NCI-H2029 treated with DMSO at 0.1 percent for 48 hours (cell line): ENCODE measurements at regions not wholly inside any gene's neighbourhood (a gene's known extent, or its start where the extent isn't known, plus 50 kb on each side); places are given as distances from the start of the nearest gene placed in this dataset.

Experiments used
- DNase-seq: peaks from one replicate; lab custom pipeline; 2025; lab: John Stamatoyannopoulos, UW

GRCh38 chr13:39100996-39101738 is 62.9 kb downstream of the NHLRC3 start:
- no peak for DNase-seq

- DNase-seq: no peak
Observed at GRCh38 chr13:39102981-39103490, 64.8 kb downstream of the NHLRC3 start.

DNA sequence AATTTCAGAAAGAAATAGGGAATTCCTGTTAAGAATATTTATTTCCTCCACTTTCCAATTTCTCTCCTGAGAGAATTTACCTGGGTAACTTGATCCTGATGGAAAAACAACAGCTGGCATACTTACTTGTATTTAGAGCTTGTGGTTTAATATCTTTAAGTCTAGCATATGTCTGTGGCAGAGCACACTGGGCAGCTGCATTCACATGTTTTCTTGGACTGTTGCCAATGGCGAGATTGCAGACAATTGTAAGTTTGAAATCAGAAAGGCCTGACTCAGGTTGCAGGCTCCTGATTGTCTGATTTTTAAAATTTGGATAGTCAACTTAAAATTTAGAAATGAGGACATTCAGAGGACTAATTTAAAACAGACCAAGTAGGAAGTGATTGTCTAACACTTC is 66.9 kb downstream of the NHLRC3 start:
- no peak for DNase-seq

DNA sequence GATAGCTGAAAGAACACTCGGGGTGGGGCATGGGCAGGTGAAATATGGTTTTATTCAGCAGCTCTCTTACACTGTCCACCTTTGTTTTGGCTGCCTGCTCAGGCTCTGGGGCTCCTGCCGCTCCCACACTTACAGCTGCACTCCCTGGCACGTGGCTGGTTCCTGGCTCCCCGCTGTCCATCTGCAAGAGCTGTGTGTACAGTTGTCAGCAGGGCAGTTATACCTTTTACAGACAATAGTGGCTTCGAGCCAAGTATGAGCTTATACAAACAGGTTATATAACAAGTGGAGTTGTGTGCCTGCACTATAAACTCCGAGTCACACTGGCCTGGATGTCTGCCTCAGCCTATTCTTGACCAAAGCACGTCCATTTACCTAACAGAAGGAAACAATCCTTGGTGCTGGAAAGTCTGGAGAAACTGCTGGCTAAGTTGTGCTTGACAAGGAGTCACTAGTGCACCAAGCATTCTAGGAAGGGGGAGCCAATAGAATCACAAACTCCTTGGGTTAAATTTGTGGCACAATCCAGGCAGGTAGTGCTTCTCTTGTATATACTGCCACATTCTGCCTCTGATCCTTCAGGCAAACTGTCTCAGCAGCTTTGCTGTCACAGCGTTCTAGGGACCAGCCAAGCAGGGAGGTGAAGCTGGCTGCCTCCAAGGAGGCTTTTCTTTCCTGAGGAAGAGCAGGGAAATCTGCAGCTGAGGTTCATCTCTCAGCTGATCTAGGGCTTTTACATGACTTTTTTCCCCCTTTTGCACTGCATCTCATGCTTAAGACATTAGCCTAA is 68.2 kb downstream of the NHLRC3 start:
- peak; percentile 2 for DNase-seq

DNA sequence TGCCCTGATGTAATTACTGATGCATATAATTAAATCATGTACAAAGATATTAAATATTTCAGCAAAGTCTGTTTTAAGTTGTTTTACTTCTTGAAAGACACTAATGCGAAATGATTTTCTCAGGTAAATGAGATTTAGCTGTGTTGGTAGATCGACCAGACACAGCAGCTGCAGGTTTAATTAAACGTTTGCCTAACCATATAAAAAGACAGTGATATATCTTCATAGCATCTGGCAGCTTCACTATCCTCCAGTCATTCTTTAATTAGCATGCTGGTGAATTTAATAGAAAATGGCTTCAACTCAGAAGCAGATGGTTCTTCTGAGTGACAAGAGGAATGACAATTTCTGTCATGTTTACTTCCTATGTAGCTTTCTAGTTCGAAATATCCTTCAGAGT is 69.3 kb downstream of the NHLRC3 start:
- DNase-seq: no peak

DNA sequence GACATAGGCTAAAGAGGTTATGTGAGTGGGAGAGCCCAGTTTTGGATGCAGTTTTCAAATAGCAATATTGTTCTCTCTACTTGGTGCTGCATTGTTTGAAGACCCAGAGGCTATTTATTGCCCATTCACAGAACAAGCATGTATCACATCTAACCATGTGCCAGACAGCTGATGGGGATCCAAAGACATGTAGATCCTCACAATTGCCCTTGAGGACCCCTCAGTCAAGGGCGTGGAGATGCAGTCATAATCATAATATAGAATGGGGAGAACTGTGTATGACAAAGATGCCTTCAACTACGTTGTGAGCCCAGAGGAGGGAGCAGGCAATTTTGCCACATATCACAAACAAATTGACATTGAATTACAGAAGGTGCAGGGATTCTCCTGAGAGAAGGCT is 70.5 kb downstream of the NHLRC3 start:
- DNase-seq: no peak

- DNase-seq: no peak
Observed at GRCh38 chr13:39110518-39111097, 72.4 kb downstream of the NHLRC3 start.

- DNase-seq: no peak
Observed at GRCh38 chr13:39111145-39111544, 72.9 kb downstream of the NHLRC3 start.

DNA sequence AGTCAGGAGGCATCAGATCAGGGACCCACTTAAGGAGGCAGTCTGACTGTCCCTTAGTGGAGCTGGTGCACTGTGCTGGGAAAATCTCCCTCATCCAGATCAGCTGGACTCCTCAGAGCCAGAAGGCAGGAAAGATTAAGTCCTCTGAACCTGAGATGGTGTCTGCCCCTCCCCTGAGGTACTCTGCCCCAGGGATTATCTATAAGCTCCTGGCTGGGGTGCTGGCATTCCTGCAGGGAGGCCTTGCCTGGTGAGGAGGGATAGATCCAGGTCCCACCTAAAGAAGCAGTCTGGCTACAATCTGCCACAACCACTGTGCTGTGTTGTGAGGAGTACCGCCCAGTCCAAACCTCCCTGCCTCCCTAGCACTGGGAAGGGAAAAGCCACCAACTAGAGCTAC is 81.2 kb downstream of the NHLRC3 start:
- no peak for DNase-seq

- no peak for DNase-seq
Observed at GRCh38 chr13:39123578-39123977, 85.3 kb downstream of the NHLRC3 start.

GRCh38 chr13:39129213-39129612 is 91.0 kb downstream of the NHLRC3 start:
- DNase-seq: no peak

DNA sequence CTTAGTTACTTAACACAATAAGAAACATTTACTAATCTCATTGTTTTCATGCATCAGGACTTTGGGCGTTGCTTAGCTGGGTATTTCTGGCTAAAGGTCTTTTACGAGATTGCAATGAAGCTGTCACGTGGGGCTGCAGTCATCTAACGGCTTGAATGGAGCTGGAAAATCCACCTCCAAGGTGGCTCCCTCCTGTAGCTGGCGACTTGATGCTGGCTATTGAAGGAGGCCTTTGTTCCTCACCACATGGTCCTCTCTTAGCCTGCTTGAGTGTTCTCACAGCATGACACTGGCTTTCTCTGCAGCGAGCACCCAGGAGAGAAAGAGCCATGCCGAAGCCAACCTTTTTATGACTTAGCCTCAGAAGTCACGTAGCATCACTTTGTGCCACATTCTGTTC is 92.0 kb downstream of the NHLRC3 start:
- no peak for DNase-seq

DNA sequence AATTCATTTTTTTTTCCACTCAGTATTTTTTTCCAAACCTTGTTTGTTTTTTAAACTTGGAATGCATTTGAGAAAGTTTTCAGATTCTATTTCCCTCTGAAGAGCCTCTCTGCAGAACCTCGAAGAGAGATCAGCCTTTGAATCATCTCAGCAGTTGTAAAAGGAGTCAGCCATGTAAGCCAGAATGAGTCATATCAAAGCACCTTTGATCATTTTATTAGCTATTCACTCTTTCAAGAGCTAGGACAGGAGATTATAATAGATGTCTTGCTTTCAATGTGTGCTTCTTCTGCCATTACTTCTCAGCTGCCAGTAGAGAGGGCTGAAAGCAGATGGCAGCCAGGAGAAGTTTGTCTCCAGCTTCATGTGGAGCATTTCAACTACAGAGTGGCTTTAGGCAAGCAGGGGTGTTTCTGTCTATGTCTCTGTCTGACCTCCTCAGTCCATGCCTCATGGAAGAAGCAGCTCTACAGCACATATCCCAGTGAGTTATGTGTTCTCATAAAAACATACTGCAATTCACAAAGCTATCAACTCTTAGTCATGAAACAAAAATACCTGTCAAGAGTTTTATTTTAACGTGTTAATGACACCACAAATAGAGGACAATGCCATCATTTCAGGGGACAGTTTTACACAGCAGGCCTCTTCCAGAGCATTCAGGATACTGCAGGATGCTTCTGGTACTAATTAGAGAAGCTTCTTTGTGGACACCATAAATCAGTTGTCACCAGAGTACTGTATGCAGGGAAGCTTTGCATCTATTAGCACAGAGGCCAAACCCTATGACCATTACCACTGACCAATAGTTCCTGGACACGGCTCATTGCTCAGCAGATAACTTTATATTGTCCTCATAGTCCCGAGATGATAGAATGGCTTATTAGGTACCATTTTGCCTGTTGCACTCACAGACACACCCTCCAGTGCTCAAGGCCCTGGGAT is 94.3 kb downstream of the NHLRC3 start:
- DNase-seq: no peak

- DNase-seq: no peak
Observed at GRCh38 chr13:39133781-39134180, 95.5 kb downstream of the NHLRC3 start.

DNA sequence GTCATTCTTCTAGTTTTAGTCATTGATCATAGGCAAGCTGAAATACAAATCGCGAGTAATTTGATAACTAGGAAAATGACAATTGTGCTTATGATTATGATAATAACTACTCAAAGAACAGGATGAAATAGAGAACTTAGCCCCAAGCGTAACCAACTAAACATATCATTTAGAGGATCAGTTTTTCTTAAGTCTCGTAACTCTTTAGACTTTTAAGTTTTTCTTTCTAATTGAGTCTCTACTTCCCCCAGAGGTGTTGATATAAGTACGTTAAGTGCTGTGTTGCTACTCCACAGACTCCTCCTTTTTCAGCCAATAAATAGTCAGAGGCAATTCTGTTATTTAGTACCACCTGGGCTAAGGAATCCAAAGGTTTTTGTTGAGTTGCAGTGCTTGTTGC is 96.3 kb downstream of the NHLRC3 start:
- DNase-seq: no peak

DNA sequence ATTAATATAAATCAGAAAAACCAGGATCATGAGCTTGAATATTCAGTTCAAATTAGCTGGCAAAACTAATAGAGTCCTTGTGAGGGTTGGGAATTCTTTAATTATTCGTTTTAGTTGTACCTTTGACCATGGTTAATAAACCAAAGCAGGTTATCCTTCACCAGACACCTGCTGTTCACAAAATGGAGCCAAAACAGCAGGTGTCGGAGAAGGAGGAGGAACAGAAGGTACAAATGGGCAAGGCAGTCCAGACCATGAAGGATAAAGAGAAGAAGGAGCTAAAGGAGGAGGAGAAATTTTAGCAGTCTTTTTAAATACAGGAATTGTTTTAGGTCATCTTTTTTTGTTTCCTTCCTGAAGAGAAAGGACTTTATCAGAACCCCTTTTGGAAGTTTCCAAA is 106.1 kb downstream of the NHLRC3 start:
- DNase-seq: no peak

- no peak for DNase-seq
Observed at GRCh38 chr13:39144941-39145533, 106.8 kb downstream of the NHLRC3 start.

DNA sequence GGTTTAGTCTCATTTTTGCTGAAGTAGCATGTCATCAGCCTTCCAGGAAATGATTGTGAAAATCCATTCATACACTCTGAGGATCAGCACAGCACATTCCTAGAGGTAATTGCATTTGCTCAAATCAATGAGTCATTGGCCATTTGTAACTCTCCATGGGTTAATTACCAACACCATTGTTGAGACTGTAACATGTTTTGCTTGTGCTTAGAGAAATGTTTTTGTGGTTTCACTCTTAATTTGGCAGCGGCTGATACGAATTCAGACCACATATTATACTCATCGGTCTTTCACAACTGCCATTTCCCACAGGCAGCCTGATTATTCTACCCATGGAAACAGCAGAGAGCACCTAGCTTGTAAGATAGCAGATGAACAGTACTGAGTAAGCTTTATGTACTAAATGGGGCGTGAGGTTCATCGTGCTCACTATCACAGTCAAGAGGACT is 110.3 kb downstream of the NHLRC3 start:
- peak; percentile 18 for DNase-seq

DNA sequence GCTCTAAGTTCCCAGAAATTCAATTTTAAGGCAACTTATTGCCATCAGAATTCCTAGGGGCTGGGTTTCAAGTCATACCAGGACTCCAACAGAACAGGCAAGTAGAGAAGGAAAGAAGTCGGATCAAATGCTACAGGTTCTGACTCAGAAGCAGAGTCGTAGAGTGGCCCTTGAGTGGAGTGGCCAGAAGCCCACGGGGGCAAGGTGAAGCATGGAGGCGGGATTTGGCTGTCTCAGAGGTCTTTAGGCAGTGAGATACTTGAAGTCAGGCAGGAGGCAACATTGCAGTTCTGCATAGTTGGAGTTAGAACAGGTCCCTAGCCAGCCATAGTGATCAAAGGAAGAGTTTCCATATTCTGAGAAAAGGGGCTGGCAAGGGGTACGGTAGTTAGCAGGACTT is 111.6 kb downstream of the NHLRC3 start:
- DNase-seq: peak; percentile 1

DNA sequence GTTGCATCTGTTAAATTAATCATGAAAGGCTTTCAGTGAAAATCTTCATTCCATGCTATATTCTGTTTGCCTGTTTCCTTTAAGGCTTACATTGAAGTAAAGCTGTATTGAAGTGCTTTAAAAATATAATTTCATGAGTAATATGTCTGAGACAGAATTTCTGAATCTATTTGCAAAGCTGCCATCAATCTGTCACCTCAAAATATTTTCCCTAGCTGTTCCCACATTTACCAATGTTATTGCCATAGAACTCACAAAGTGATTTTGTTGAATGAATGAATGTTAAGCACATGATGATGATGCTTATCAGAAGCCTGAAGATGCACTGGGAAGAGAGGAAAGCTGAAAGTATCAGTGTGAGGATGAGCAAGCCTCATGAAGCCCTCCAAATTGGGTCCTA is 115.8 kb downstream of the NHLRC3 start:
- DNase-seq: no peak

GRCh38 chr13:39159393-39159792 is 121.1 kb downstream of the NHLRC3 start:
- peak; percentile 22 for DNase-seq
